Astrocyte (in vitro differentiated cells and primary cell): ENCODE measurements at regions not wholly inside any gene's neighbourhood (a gene's known extent, or its start where the extent isn't known, plus 50 kb on each side); places are given as distances from the start of the nearest gene placed in this dataset.

ENCODE experiments used
- DNase-seq: peaks from one replicate; pipeline ENCODE4 v3.0.0-alpha.2; 2010; ENCODE audit warnings: low read depth
- FAIRE-seq: peaks from 2 replicates; lab custom pipeline; 2011; peaks lifted over from hg19 to GRCh38; lab: Jason Lieb, UNC
- H2AFZ ChIP-seq: 2 replicates; pipeline ENCODE4 v1.6.0; 2012; ENCODE audit warnings: low read depth, low read length, inconsistent platforms
- H3K27ac ChIP-seq: 2 replicates; pipeline ENCODE4 v1.5.1; 2011; ENCODE audit warnings: low read depth, low read length, inconsistent platforms
- H3K27me3 ChIP-seq: 2 replicates; pipeline ENCODE4 v1.6.0; 2011; ENCODE audit warnings: low read length, inconsistent platforms; ENCODE audit not compliant: insufficient read depth
- H3K36me3 ChIP-seq: 2 replicates; pipeline ENCODE4 v1.5.1; 2011; ENCODE audit warnings: low read length, inconsistent platforms; ENCODE audit not compliant: insufficient read depth
- H3K4me1 ChIP-seq: 2 replicates; pipeline ENCODE4 v1.5.1; 2011; ENCODE audit warnings: low read length, inconsistent platforms; ENCODE audit not compliant: insufficient read depth
- H3K4me2 ChIP-seq: 2 replicates; pipeline ENCODE4 v1.6.0; 2012; ENCODE audit warnings: low read length, inconsistent platforms
- H3K4me3 ChIP-seq: 2 replicates; pipeline ENCODE4 v1.5.1; 2011; ENCODE audit warnings: low read depth, mild to moderate bottlenecking, low read length, inconsistent platforms; ENCODE audit not compliant: insufficient read depth
- H3K79me2 ChIP-seq: 2 replicates; pipeline ENCODE4 v1.6.0; 2012; ENCODE audit warnings: mild to moderate bottlenecking, low read length, inconsistent platforms; ENCODE audit not compliant: insufficient read depth
- H3K9ac ChIP-seq: 2 replicates; pipeline ENCODE4 v1.6.0; 2012; ENCODE audit warnings: mild to moderate bottlenecking, low read length, inconsistent platforms
- H3K9me3 ChIP-seq: 2 replicates; pipeline ENCODE4 v1.5.1; 2012; ENCODE audit warnings: low read depth, mild to moderate bottlenecking, low read length, inconsistent platforms; ENCODE audit not compliant: insufficient read depth
- H4K20me1 ChIP-seq: 2 replicates; pipeline ENCODE4 v1.6.0; 2012; ENCODE audit warnings: low read length, inconsistent platforms; ENCODE audit not compliant: insufficient read depth
- H3K27ac Mint-ChIP-seq: one replicate; pipeline ENCODE4 v1.8.0; 2021; ENCODE audit warnings: mild to moderate bottlenecking, mixed read lengths; ENCODE audit not compliant: unreplicated experiment
- H3K27me3 Mint-ChIP-seq: one replicate; pipeline ENCODE4 v1.8.0; 2021; ENCODE audit warnings: low read depth, mixed read lengths; ENCODE audit not compliant: unreplicated experiment
- H3K36me3 Mint-ChIP-seq: one replicate; pipeline ENCODE4 v1.8.0; 2021; ENCODE audit warnings: low read depth, mixed read lengths; ENCODE audit not compliant: unreplicated experiment
- H3K4me1 Mint-ChIP-seq: one replicate; pipeline ENCODE4 v1.8.0; 2021; ENCODE audit warnings: low read depth, mixed read lengths; ENCODE audit not compliant: unreplicated experiment
- H3K4me3 Mint-ChIP-seq: one replicate; pipeline ENCODE4 v1.8.0; 2021; ENCODE audit warnings: mild to moderate bottlenecking, moderate library complexity, mixed read lengths; ENCODE audit not compliant: unreplicated experiment
- H3K9me3 Mint-ChIP-seq: one replicate; pipeline ENCODE4 v1.8.0; 2021; ENCODE audit warnings: mild to moderate bottlenecking, mixed read lengths; ENCODE audit not compliant: unreplicated experiment
- EZH2 ChIP-seq: IDR thresholded peaks from 2 replicates; pipeline ENCODE4 v1.6.1; 2012; ENCODE audit warnings: mild to moderate bottlenecking, low read length, inconsistent platforms; ENCODE audit not compliant: insufficient read depth
- TF ChIP-seq, protein P1 (sequence below): IDR thresholded peaks from 2 replicates; pipeline ENCODE4 v1.5.1; 2011; ENCODE audit warnings: low read depth, mild to moderate bottlenecking, inconsistent platforms, low read length, moderate library complexity; ENCODE audit not compliant: insufficient read depth

GRCh38 chr4:188904617-188905016 lies 765.4 kb downstream of the TRIML1 start:
- TF ChIP-seq EZH2 = no peak
- TF ChIP-seq, protein P1, sequence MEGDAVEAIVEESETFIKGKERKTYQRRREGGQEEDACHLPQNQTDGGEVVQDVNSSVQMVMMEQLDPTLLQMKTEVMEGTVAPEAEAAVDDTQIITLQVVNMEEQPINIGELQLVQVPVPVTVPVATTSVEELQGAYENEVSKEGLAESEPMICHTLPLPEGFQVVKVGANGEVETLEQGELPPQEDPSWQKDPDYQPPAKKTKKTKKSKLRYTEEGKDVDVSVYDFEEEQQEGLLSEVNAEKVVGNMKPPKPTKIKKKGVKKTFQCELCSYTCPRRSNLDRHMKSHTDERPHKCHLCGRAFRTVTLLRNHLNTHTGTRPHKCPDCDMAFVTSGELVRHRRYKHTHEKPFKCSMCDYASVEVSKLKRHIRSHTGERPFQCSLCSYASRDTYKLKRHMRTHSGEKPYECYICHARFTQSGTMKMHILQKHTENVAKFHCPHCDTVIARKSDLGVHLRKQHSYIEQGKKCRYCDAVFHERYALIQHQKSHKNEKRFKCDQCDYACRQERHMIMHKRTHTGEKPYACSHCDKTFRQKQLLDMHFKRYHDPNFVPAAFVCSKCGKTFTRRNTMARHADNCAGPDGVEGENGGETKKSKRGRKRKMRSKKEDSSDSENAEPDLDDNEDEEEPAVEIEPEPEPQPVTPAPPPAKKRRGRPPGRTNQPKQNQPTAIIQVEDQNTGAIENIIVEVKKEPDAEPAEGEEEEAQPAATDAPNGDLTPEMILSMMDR = no peak
- H3K4me1 ChIP-seq = no peaks in the 10 kb centered on the region
- H3K4me3 ChIP-seq = no peak overlapping the region
- no peak overlapping the region for H2AFZ ChIP-seq
- no peaks in the 10 kb centered on the region for H3K9me3 ChIP-seq
- no peaks in the 10 kb centered on the region for H4K20me1 ChIP-seq
- no peaks in the 10 kb centered on the region for H3K4me1 Mint-ChIP-seq
- H3K36me3 Mint-ChIP-seq = no peaks in the 10 kb centered on the region
- H3K27me3 ChIP-seq = no peaks in the 10 kb centered on the region
- H3K4me3 Mint-ChIP-seq = no peak overlapping the region
- H3K36me3 ChIP-seq = no peaks in the 10 kb centered on the region
- peaks cover 6% of the 10 kb centered on the region for H3K9me3 Mint-ChIP-seq
- H3K27ac Mint-ChIP-seq = peak overlapping the region; percentile 30
- DNase-seq = no peak
- H3K79me2 ChIP-seq = no peaks in the 10 kb centered on the region
- no peak overlapping the region for H3K27ac ChIP-seq
- no peak overlapping the region for H3K9ac ChIP-seq
- FAIRE-seq = no peak
- no peaks in the 10 kb centered on the region for H3K27me3 Mint-ChIP-seq
- no peak overlapping the region for H3K4me2 ChIP-seq

DNA sequence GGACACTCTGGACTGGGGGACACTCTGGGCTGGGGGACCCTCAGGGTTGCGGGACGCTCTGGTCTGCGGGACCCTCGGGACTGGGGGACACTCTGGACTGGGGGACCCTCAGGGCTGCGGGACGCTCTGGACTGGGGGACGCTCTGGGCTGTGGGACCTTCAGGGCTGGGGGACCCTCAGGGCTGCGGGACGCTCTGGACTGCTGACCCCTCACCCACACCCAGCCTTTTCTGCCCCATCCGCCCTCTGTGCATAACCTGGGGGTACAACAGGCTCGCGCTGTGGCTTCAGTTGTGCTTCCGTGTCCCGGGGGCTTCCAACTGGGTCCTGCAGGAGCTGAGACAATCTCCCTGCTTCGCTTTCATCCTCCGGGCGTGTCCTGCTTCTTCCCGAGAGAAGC lies 766.0 kb downstream of the TRIML1 start:
- Histone ChIP-seq H4K20me1 (no peaks in the 10 kb centered on the region), H3K4me2 (no peak overlapping the region), H3K27ac (no peak overlapping the region), H3K9ac (no peak overlapping the region), H3K4me1 (no peaks in the 10 kb centered on the region), H3K36me3 (no peaks in the 10 kb centered on the region), H3K27me3 (no peaks in the 10 kb centered on the region), H2AFZ (no peak overlapping the region), H3K79me2 (no peaks in the 10 kb centered on the region), H3K4me3 (no peak overlapping the region), H3K9me3 (no peaks in the 10 kb centered on the region)
- Mint-ChIP-seq H3K9me3 (peaks cover 6% of the 10 kb centered on the region), H3K27me3 (no peaks in the 10 kb centered on the region), H3K4me3 (no peak overlapping the region), H3K27ac (no peak overlapping the region), H3K4me1 (no peaks in the 10 kb centered on the region), H3K36me3 (no peaks in the 10 kb centered on the region)
- DNase-seq (no peak), FAIRE-seq (no peak)
- no peak for TF ChIP-seq EZH2
- TF ChIP-seq, protein P1 = no peak

DNA sequence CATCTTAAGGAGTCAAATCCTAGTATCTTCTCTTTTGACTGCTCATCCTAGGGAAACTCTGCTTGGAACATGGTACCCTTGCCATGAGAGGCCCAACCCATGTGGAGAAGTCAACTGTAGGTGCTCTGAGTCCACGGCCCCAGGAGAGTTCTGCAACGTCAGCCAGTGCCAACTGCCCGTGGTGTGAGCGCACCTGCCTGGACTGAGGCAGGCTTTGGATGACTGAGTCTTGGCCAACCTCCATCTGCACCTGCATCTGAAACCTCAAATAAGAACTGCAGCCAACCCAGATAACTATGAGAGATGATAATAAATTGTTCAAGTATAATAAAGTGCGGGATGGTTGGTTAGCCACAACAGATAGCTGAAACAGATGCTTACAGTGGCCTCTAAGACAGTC lies 772.0 kb downstream of the TRIML1 start:
- Histone ChIP-seq H3K27ac (no peak overlapping the region), H3K4me3 (no peak overlapping the region), H3K9ac (no peak overlapping the region), H4K20me1 (no peaks in the 10 kb centered on the region), H3K79me2 (no peaks in the 10 kb centered on the region), H3K9me3 (peaks cover 3% of the 10 kb centered on the region), H3K36me3 (no peaks in the 10 kb centered on the region), H3K27me3 (no peaks in the 10 kb centered on the region), H2AFZ (no peak overlapping the region), H3K4me2 (no peak overlapping the region), H3K4me1 (no peaks in the 10 kb centered on the region)
- FAIRE-seq (no peak), DNase-seq (no peak)
- TF ChIP-seq, protein P1 = no peak
- no peak for TF ChIP-seq EZH2
- H3K4me1 Mint-ChIP-seq = no peaks in the 10 kb centered on the region
- peaks cover 2% of the 10 kb centered on the region for H3K36me3 Mint-ChIP-seq
- H3K27me3 Mint-ChIP-seq = no peaks in the 10 kb centered on the region
- no peak overlapping the region for H3K4me3 Mint-ChIP-seq
- H3K27ac Mint-ChIP-seq = no peak overlapping the region
- peaks cover 16% of the 10 kb centered on the region for H3K9me3 Mint-ChIP-seq
